Sigmoid colon (tissue), 6 donors: ENCODE measurements at regions not wholly inside any gene's neighbourhood (a gene's known extent, or its start where the extent isn't known, plus 50 kb on each side); places are given as distances from the start of the nearest gene placed in this dataset.
"Not testable (repeated sequence)": the region's sequence is repeated elsewhere in the genome, so short reads cannot be mapped to it uniquely, and the experiment has no call there.

Experiments
- DNase-seq: peaks from one replicate; pipeline ENCODE4 v3.0.0-alpha.2; 2019
- H3K27ac ChIP-seq, 4 donors: fragments of 200-600 bp; sonication (generic); one replicate each; pipeline ENCODE4 v1.5.1; 2016 to 2019; ENCODE audit warnings: mild to moderate bottlenecking in 1 of 4
- H3K27me3 ChIP-seq, 3 donors: fragments of 200-600 bp; sonication (generic); one replicate each; pipeline ENCODE4 v1.5.1; 2019; ENCODE audit warnings: mild to moderate bottlenecking in 1 of 3
- H3K36me3 ChIP-seq, 4 donors: fragments of 200-600 bp; sonication (generic); one replicate each; pipeline ENCODE4 v1.5.1; 2016 to 2019
- H3K4me1 ChIP-seq, 4 donors: fragments of 200-600 bp; sonication (generic); one replicate each; pipeline ENCODE4 v1.5.1; 2017 to 2019
- H3K4me3 ChIP-seq, 4 donors: fragments of 200-600 bp; sonication (generic); one replicate each; pipeline ENCODE4 v1.5.1; 2017 to 2019; ENCODE audit warnings: mild to moderate bottlenecking in 2 of 4, moderate library complexity in 1 of 4
- H3K9me3 ChIP-seq, 4 donors: fragments of 200-600 bp in 3 of 4; sonication (generic) in 3 of 4; one replicate each; pipeline versions ENCODE4 v1.5.1 to v1.6.1; 2013 to 2019
- CTCF ChIP-seq, 4 experiments: fragments of 450-650 bp in 3 of 4; fragments of 200-600 bp in 1 of 4; IDR thresholded peaks; one replicate each; pipeline ENCODE4 v1.5.1; 2016 to 2019; ENCODE audit warnings: antibody characterized with exemption in 4 of 4, mild to moderate bottlenecking in 3 of 4, moderate library complexity in 2 of 4
- EP300 ChIP-seq, 4 donors: sonication (generic); formaldehyde crosslinking; IDR thresholded peaks; one replicate each; pipeline ENCODE4 v1.6.1; 2017; ENCODE audit warnings: antibody characterized with exemption in 4 of 4
- POLR2A ChIP-seq, 2 donors: fragments of 450-650 bp; IDR thresholded peaks; one replicate each; pipeline ENCODE4 v1.6.1; 2016; ENCODE audit warnings: antibody characterized with exemption in 2 of 2, mild to moderate bottlenecking in 2 of 2, moderate library complexity in 2 of 2
- POLR2AphosphoS5 ChIP-seq, 4 donors: sonication (generic); formaldehyde crosslinking; IDR thresholded peaks; one replicate each; pipeline ENCODE4 v1.6.1; 2017; ENCODE audit warnings: antibody characterized with exemption in 4 of 4
- WGBS, 2 donors: extraction: QIAGEN DNeasy Blood & Tissue Kit; methylation state at CpG; one replicate each; pipeline ENCODE4 v1.1.7; 2013; 5-methylcytosine and 5-hydroxymethylcytosine counted together
- intact Hi-C: fragments of 100-400 bp; cut with DNase I; formaldehyde crosslinking; loops from one replicate; pipeline ENCODE4 v1.15.1; 2023
- donor health status: healthy with polysubstance abuse.
- donor health status: healthy.

- Histone ChIP-seq H3K27ac (no peak overlapping the region), H3K36me3 (no peaks in the 10 kb centered on the region), H3K27me3 (no peaks in the 10 kb centered on the region), H3K4me3 (no peak overlapping the region), H3K4me1 (no peaks in the 10 kb centered on the region), H3K9me3 (no peaks in the 10 kb centered on the region)
- no peak for DNase-seq
- intact Hi-C loops = no loop called here
- TF ChIP-seq CTCF (IDR thresholded peaks at IDR 0.05) (no peak), POLR2AphosphoS5 (IDR thresholded peaks at IDR 0.05) (no peak), POLR2A (IDR thresholded peaks at IDR 0.05) (no peak), EP300 (IDR thresholded peaks at IDR 0.05) (no peak)
- WGBS, 2 donors = 74 to 84% methylated on average over 7 of the region's 7 CpGs
Measured at GRCh38 chr6:82551831-82552230, 188.2 kb downstream of the TPBG start.

GRCh38 chr6:82553863-82554531 lies 190.4 kb downstream of the TPBG start:
- H3K4me1 ChIP-seq = no peaks in the 10 kb centered on the region
- H3K36me3 ChIP-seq = no peaks in the 10 kb centered on the region
- TF ChIP-seq POLR2A (IDR thresholded peaks at IDR 0.05) = no peak
- no peak for TF ChIP-seq POLR2AphosphoS5 (IDR thresholded peaks at IDR 0.05)
- no peak for TF ChIP-seq CTCF (IDR thresholded peaks at IDR 0.05)
- no peak for TF ChIP-seq EP300 (IDR thresholded peaks at IDR 0.05)
- WGBS, 2 donors = 53 to 74% methylated on average over 2 of the region's 2 CpGs
- DNase-seq = no peak
- H3K27ac ChIP-seq = no peak overlapping the region
- no peak overlapping the region for H3K4me3 ChIP-seq
- no peaks in the 10 kb centered on the region for H3K27me3 ChIP-seq
- H3K9me3 ChIP-seq = no peaks in the 10 kb centered on the region
- intact Hi-C loops = no loop called here

DNA sequence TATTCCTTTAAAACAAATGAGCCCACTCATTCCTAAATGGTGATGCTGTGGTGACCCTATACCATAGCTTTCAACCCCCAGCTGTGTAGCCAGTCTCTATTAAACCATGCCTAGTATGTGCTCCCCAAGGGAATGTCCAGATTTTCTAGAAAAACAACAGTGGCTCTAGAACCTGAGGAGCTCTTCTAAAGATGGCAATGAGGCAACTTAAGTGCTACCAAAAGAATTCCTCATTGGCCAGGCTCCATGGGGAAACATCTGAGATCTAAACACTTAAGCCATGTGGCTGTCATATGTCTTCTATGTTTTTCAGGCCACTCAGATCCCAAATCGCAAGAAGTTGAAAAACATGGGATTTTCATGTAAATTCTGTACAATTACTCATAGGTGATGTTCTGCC lies 191.0 kb downstream of the TPBG start:
- 86 to 92% methylated on average over 1 of the region's 1 CpG for WGBS, 2 donors
- H3K9me3 ChIP-seq = no peaks in the 10 kb centered on the region
- H3K36me3 ChIP-seq = no peaks in the 10 kb centered on the region
- DNase-seq = no peak
- TF ChIP-seq POLR2AphosphoS5 (IDR thresholded peaks at IDR 0.05) (no peak), POLR2A (IDR thresholded peaks at IDR 0.05) (no peak), CTCF (IDR thresholded peaks at IDR 0.05) (no peak), EP300 (IDR thresholded peaks at IDR 0.05) (no peak)
- intact Hi-C loops = no loop called here
- H3K4me3 ChIP-seq = no peak overlapping the region
- H3K27me3 ChIP-seq = no peaks in the 10 kb centered on the region
- H3K27ac ChIP-seq = no peak overlapping the region
- H3K4me1 ChIP-seq = no peaks in the 10 kb centered on the region

GRCh38 chr6:82555801-82556200 lies 192.2 kb downstream of the TPBG start:
- intact Hi-C loops = no loop called here
- H3K36me3 ChIP-seq = no peaks in the 10 kb centered on the region
- no peaks in the 10 kb centered on the region for H3K9me3 ChIP-seq
- H3K27me3 ChIP-seq = no peaks in the 10 kb centered on the region
- 86% methylated on average over 1 of the region's 1 CpG for WGBS, 2 donors
- H3K4me1 ChIP-seq = no peaks in the 10 kb centered on the region
- DNase-seq = no peak
- H3K4me3 ChIP-seq = no peak overlapping the region
- H3K27ac ChIP-seq = no peak overlapping the region
- TF ChIP-seq CTCF (IDR thresholded peaks at IDR 0.05) = no peak
- no peak for TF ChIP-seq POLR2AphosphoS5 (IDR thresholded peaks at IDR 0.05)
- no peak for TF ChIP-seq EP300 (IDR thresholded peaks at IDR 0.05)
- no peak for TF ChIP-seq POLR2A (IDR thresholded peaks at IDR 0.05)

- 80 to 83% methylated on average over 20 of the region's 20 CpGs for WGBS, 2 donors
- DNase-seq, H3K27me3 ChIP-seq, H3K4me3 ChIP-seq, H3K36me3 ChIP-seq, H3K9me3 ChIP-seq, H3K4me1 ChIP-seq, intact Hi-C loops, H3K27ac ChIP-seq: not testable (repeated sequence)
Measured at GRCh38 chr6:82558531-82558930, 194.9 kb downstream of the TPBG start.
